ENCODE measurements at regions not wholly inside any gene's neighbourhood (a gene's known extent, or its start where the extent isn't known, plus 50 kb on each side); places are given as distances from the start of the nearest gene placed in this dataset.
"Not testable (repeated sequence)": the region's sequence is repeated elsewhere in the genome, so short reads cannot be mapped to it uniquely, and the experiment has no call there.

GRCh38 chr16:13438064-13438463 lies 481.9 kb upstream of the ERCC4 start:
- H3K4me1 Mint-ChIP-seq: peaks cover 2% of the 10 kb centered on the region
- no peak overlapping the region for H3K27ac Mint-ChIP-seq
- ATAC-seq (no peak), DNase-seq (no peak)
- H3K4me3 Mint-ChIP-seq: no peak overlapping the region
- H3K36me3 Mint-ChIP-seq (ENCODE audit: low read depth): no peaks in the 10 kb centered on the region
- H3K27me3 Mint-ChIP-seq: no peaks in the 10 kb centered on the region
- peaks cover 10% of the 10 kb centered on the region for H3K9me3 Mint-ChIP-seq

GRCh38 chr16:13439766-13440165 lies 480.2 kb upstream of the ERCC4 start:
- H3K9me3 Mint-ChIP-seq: peaks cover 10% of the 10 kb centered on the region
- ATAC-seq: no peak
- no peak overlapping the region for H3K4me3 Mint-ChIP-seq
- H3K27ac Mint-ChIP-seq: no peak overlapping the region
- no peak for DNase-seq
- H3K36me3 Mint-ChIP-seq (ENCODE audit: low read depth): no peaks in the 10 kb centered on the region
- H3K4me1 Mint-ChIP-seq: peaks cover 2% of the 10 kb centered on the region
- no peaks in the 10 kb centered on the region for H3K27me3 Mint-ChIP-seq

- no peaks in the 10 kb centered on the region for H3K36me3 Mint-ChIP-seq (ENCODE audit: low read depth)
- no peak overlapping the region for H3K4me3 Mint-ChIP-seq
- H3K9me3 Mint-ChIP-seq: peaks cover 2% of the 10 kb centered on the region
Observed at GRCh38 chr16:13441675-13442074, 478.3 kb upstream of the ERCC4 start.

DNA sequence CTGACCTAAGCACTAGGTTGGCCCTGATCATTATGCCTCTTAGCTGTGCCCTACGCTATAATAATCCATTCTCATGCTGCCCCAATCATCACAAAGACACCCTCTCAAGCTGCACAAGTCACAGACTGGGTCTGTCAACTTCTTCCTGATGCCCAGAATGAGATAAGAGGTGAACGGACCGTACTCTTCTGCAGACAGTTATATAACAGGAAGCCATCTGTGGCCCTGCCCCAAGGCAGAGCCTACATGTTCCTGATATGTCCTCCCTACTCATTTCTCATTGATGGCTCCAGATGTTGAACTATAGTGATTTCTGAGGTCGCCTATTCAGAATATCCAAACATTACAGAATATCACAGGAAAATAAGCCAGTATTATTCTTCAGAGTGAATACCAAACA lies 471.6 kb upstream of the ERCC4 start:
- no peaks in the 10 kb centered on the region for H3K9me3 Mint-ChIP-seq
- H3K27ac Mint-ChIP-seq: no peak overlapping the region
- no peaks in the 10 kb centered on the region for H3K36me3 Mint-ChIP-seq (ENCODE audit: low read depth)
- H3K4me3 Mint-ChIP-seq: no peak overlapping the region
- no peaks in the 10 kb centered on the region for H3K4me1 Mint-ChIP-seq
- peaks cover 3% of the 10 kb centered on the region for H3K27me3 Mint-ChIP-seq
- DNase-seq (no peak), ATAC-seq (no peak)

More at GRCh38 chr16:13441675-13442074, 478.3 kb upstream of the ERCC4 start:
- peaks cover 3% of the 10 kb centered on the region for H3K27me3 Mint-ChIP-seq
- no peaks in the 10 kb centered on the region for H3K4me1 Mint-ChIP-seq
- ATAC-seq (no peak), DNase-seq (no peak)
- no peak overlapping the region for H3K27ac Mint-ChIP-seq

DNA sequence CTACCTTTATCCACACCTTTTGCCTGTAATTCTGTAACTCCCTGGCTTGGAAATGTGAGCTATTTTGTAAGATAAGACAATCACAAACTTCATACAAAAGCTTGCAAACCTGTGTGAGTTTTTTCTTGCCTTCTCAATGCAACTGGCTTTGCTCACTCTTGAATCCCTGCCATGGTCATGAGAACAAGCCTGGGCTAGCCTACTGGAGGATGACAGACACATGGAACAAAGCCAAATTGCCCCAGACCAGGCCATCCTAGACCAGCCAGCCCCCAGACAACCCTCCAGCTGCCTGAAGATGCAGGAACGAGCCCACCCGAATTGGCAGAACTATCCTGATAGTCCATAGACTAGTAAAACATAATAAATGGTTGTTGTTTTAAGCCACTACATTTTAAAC lies 466.6 kb upstream of the ERCC4 start:
- DNase-seq: no peak
- H3K9me3 Mint-ChIP-seq: no peaks in the 10 kb centered on the region
- no peaks in the 10 kb centered on the region for H3K36me3 Mint-ChIP-seq (ENCODE audit: low read depth)
- no peaks in the 10 kb centered on the region for H3K4me1 Mint-ChIP-seq
- no peak overlapping the region for H3K4me3 Mint-ChIP-seq
- H3K27ac Mint-ChIP-seq: no peak overlapping the region
- peaks cover 4% of the 10 kb centered on the region for H3K27me3 Mint-ChIP-seq
- ATAC-seq: no peak

DNA sequence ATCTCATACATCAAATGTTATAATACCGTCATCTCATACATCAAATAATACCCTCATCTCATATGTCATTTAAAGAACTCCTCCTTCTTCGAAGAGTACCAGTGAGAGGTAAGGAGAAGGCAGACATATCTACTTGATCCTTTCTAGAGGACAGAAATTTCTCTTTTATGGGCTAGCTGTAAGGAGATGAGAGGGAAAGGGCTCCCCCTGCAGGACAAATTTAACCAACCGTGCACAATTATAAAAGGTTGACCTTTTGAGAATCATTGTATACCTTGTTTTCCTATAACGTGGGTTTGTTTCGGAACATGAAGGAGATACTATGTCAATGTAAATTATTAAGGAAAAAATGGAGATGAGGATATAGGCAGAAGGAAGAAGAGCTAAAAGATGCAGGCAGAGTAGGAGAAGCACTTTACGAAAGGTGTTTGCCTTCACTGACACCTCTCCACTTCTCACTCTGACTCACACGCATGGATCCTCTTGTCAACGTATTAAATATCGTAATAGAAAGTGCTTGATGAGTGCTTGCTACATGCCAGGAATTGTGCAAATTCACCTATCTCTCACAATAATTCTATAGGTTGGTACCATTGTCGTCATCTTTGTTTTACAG lies 465.9 kb upstream of the ERCC4 start:
- Mint-ChIP-seq H3K4me3 (no peak overlapping the region), H3K27me3 (peaks cover 4% of the 10 kb centered on the region), H3K4me1 (no peaks in the 10 kb centered on the region), H3K27ac (no peak overlapping the region), H3K9me3 (no peaks in the 10 kb centered on the region), H3K36me3 (ENCODE audit: low read depth) (no peaks in the 10 kb centered on the region)
- no peak for ATAC-seq
- peak; percentile 25 for DNase-seq

DNA sequence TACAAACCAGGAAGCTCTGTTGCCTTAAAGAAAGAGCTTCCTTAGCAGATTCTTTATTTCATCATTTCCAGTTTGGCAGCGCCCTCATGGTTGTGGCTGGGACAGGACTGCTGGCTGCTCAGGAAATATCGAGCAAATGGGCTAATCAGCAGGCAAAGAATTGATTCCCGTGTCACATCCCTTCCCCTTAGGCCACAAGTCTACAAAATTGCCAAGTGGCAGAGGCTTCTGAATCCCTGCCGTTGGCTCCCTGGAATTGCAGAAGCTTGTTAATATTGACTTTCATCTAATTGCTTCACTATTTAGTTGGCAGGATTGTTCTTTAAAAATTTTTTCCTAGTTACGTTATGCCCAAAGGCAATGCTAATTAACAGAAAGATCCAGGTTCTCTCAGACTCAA lies 456.3 kb upstream of the ERCC4 start:
- no peak for ATAC-seq
- no peak overlapping the region for H3K27ac Mint-ChIP-seq
- no peak for DNase-seq
- H3K27me3 Mint-ChIP-seq: no peaks in the 10 kb centered on the region
- H3K4me1 Mint-ChIP-seq: no peaks in the 10 kb centered on the region
- no peaks in the 10 kb centered on the region for H3K36me3 Mint-ChIP-seq (ENCODE audit: low read depth)
- H3K9me3 Mint-ChIP-seq: peaks cover 7% of the 10 kb centered on the region
- H3K4me3 Mint-ChIP-seq: no peak overlapping the region

DNA sequence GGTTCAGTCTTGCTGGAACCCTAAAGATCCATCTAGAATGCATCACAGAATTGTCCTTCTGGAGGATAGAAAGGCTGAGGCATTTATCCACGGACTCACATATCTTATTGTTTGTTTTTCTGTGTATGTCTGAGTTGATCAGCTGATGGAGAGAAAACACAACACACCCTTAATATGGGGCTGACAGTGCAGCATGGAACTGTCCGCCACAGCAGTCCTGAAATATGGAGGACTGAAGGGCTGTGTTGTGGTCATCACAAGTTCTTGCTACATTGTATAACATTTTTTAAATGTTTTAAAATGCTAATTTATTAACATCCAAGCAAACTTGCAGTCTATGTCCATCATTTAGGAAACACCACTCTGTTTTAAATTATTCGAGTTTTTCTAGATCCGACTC lies 448.9 kb upstream of the ERCC4 start:
- no peak for ATAC-seq
- no peaks in the 10 kb centered on the region for H3K27me3 Mint-ChIP-seq

DNA sequence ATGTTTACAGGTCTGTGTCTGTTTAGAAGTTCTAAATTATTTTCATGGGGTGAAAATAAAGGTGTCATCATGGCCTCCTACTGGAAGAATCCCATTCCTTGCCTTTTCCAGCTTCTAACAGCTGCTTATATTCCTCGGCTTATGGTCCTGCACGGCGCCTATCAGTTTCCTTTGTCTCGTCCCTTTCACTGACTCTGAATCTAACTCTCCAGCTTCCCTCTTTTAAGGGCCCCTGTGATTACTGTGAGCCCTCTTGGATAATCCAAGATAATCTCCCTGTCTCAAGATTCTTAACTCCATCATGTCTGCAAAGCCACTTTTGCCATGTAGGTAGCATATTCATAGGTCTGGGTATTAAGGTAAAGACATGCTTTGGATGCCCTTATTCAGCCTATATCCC lies 441.0 kb upstream of the ERCC4 start:
- H3K27me3 Mint-ChIP-seq: peaks cover 4% of the 10 kb centered on the region
- H3K27ac Mint-ChIP-seq: no peak overlapping the region
- no peaks in the 10 kb centered on the region for H3K36me3 Mint-ChIP-seq (ENCODE audit: low read depth)
- DNase-seq (no peak), ATAC-seq (no peak)
- peaks cover 17% of the 10 kb centered on the region for H3K9me3 Mint-ChIP-seq
- H3K4me1 Mint-ChIP-seq: no peaks in the 10 kb centered on the region
- no peak overlapping the region for H3K4me3 Mint-ChIP-seq

More for the DNA sequence above, 448.9 kb upstream of the ERCC4 start:
- no peak for DNase-seq
- H3K4me1 Mint-ChIP-seq: no peaks in the 10 kb centered on the region
- H3K4me3 Mint-ChIP-seq: no peak overlapping the region
- H3K9me3 Mint-ChIP-seq: peaks cover 25% of the 10 kb centered on the region
- H3K27ac Mint-ChIP-seq: no peak overlapping the region
- H3K36me3 Mint-ChIP-seq (ENCODE audit: low read depth): no peaks in the 10 kb centered on the region

DNA sequence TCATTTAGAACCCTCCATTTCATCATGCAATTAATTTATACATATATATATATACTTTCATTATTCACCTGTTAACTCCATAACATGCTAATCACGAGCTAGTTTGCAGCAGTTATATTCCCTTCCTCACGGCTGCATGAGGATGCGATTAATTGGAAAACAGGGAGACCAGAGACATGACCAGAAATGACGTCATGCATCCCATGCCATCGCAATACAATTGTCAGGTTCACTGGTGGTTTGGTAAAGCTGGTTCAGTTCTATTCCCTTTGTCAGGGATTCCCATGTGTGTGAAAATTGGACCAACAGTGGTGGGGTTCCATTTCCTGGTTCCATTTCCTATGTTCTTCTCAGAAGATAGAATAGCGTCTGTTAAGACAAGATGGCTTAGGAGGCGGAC lies 440.4 kb upstream of the ERCC4 start:
- DNase-seq: no peak
- Mint-ChIP-seq H3K9me3 (peaks cover 15% of the 10 kb centered on the region), H3K4me3 (no peak overlapping the region), H3K36me3 (ENCODE audit: low read depth) (no peaks in the 10 kb centered on the region), H3K4me1 (no peaks in the 10 kb centered on the region), H3K27ac (no peak overlapping the region), H3K27me3 (peaks cover 4% of the 10 kb centered on the region)
- ATAC-seq: no peak

DNA sequence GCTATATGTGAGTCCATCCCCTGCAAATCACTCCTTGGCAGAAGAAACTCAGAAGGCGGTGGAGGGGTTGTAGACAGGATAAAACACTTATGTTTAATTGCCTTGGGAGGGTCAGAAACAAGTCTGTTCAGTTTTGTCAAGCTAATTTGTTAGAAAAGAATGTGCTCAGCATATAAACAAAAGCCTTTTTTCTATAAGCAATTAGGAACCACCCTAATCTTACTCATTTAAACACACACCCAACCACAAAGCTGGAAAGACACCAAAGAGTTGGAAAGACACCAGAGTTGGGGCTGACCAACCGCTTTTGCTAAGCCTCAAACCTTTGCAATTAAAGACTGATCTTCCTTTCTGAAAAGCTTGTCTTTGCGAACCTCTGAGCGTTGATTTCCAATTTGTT lies 439.2 kb upstream of the ERCC4 start:
- Mint-ChIP-seq H3K4me1 (no peaks in the 10 kb centered on the region), H3K27ac (no peak overlapping the region), H3K9me3 (peaks cover 15% of the 10 kb centered on the region), H3K36me3 (ENCODE audit: low read depth) (no peaks in the 10 kb centered on the region), H3K27me3 (peaks cover 4% of the 10 kb centered on the region), H3K4me3 (no peak overlapping the region)
- no peak for ATAC-seq
- DNase-seq: no peak

GRCh38 chr16:13483121-13483520 lies 436.8 kb upstream of the ERCC4 start:
- Mint-ChIP-seq H3K4me1 (no peaks in the 10 kb centered on the region), H3K36me3 (ENCODE audit: low read depth) (no peaks in the 10 kb centered on the region)

DNA sequence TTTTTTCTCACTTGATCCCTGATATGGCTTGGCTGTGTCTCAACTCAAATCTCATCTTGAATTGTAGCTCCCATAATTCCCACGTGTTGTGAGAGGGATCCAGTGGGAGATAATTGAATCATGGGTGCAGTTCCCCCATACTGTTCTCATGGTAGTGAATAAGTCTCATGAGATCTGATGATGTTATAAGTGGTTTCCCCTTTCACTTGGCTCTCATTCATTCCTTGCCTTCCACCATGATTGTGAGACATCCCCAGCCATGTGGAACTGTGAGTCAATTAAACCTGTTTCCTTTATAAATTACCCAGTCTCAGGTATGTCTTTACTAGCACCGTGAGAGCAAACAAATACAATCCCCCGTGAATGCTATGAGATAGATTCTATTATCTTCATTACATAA lies 430.5 kb upstream of the ERCC4 start:
- not testable (repeated sequence) for H3K4me1 Mint-ChIP-seq; DNase-seq; H3K4me3 Mint-ChIP-seq; H3K9me3 Mint-ChIP-seq; H3K27me3 Mint-ChIP-seq; ATAC-seq; H3K27ac Mint-ChIP-seq; H3K36me3 Mint-ChIP-seq (ENCODE audit: low read depth)

More at GRCh38 chr16:13483121-13483520, 436.8 kb upstream of the ERCC4 start:
- Mint-ChIP-seq H3K27me3 (peaks cover 4% of the 10 kb centered on the region), H3K9me3 (peaks cover 10% of the 10 kb centered on the region), H3K27ac (no peak overlapping the region), H3K4me3 (no peak overlapping the region)
- no peak for ATAC-seq
- no peak for DNase-seq

- no peak overlapping the region for H3K27ac Mint-ChIP-seq
Observed at GRCh38 chr16:13492046-13492445, 427.9 kb upstream of the ERCC4 start.

GRCh38 chr16:13503960-13504635 lies 415.9 kb upstream of the ERCC4 start:
- Mint-ChIP-seq H3K4me3 (no peak overlapping the region), H3K4me1 (no peaks in the 10 kb centered on the region), H3K9me3 (peaks cover 3% of the 10 kb centered on the region), H3K27me3 (no peaks in the 10 kb centered on the region), H3K27ac (no peak overlapping the region), H3K36me3 (ENCODE audit: low read depth) (no peaks in the 10 kb centered on the region)
- no peak for ATAC-seq
- DNase-seq: no peak

More at GRCh38 chr16:13492046-13492445, 427.9 kb upstream of the ERCC4 start:
- Mint-ChIP-seq H3K4me3 (no peak overlapping the region), H3K36me3 (ENCODE audit: low read depth) (no peaks in the 10 kb centered on the region), H3K27me3 (peaks cover 5% of the 10 kb centered on the region), H3K4me1 (no peaks in the 10 kb centered on the region), H3K9me3 (peaks cover 4% of the 10 kb centered on the region)
- DNase-seq (no peak), ATAC-seq (no peak)

All from activated naive CD8-positive, alpha-beta T cell treated with anti-CD3 and anti-CD28 coated beads, Interleukin-2, amount 50 U/mL, for 24 hours (primary cell).